Thyroid gland (tissue), 4 donors: ENCODE measurements at regions not wholly inside any gene's neighbourhood (a gene's known extent, or its start where the extent isn't known, plus 50 kb on each side); places are given as distances from the start of the nearest gene placed in this dataset.

Experiments
- DNase-seq, 2 donors: peaks; one replicate each; pipeline ENCODE4 v3.0.0-alpha.2; 2019
- H3K27ac ChIP-seq, 3 donors: fragments of 200-600 bp; sonication (generic); 1 replicate in 2 of 3; 2 replicates in 1 of 3; pipeline ENCODE4 v1.5.1; 2016 to 2019; ENCODE audit warnings: mild to moderate bottlenecking in 1 of 3, moderate library complexity in 1 of 3
- H3K27me3 ChIP-seq: fragments of 200-600 bp; sonication (generic); one replicate; pipeline ENCODE4 v1.5.1; 2019
- H3K36me3 ChIP-seq, 2 donors: fragments of 200-600 bp; sonication (generic); one replicate each; pipeline ENCODE4 v1.5.1; 2016 to 2019
- H3K4me1 ChIP-seq, 2 donors: fragments of 200-600 bp; sonication (generic); one replicate each; pipeline ENCODE4 v1.5.1; 2017 to 2019
- H3K4me3 ChIP-seq, 3 donors: fragments of 200-600 bp; sonication (generic); replicated peaks in 1 of 3; 1 replicate in 2 of 3; 2 replicates in 1 of 3; pipeline ENCODE4 v1.5.1; 2016; ENCODE audit warnings: mild to moderate bottlenecking in 1 of 3
- H3K9me3 ChIP-seq: fragments of 200-600 bp; sonication (generic); one replicate; pipeline ENCODE4 v1.5.1; 2017
- POLR2A ChIP-seq, 2 donors: fragments of 450-650 bp; IDR thresholded peaks; one replicate each; pipeline ENCODE4 v1.6.1; 2017; ENCODE audit warnings: antibody characterized with exemption in 2 of 2, mild to moderate bottlenecking in 2 of 2, moderate library complexity in 1 of 2
- WGBS, 2 donors: methylation state at CpG; one replicate each; pipeline ENCODE4 v1.1.5; 2017; 5-methylcytosine and 5-hydroxymethylcytosine counted together
- intact Hi-C: fragments of 100-400 bp; cut with DNase I; formaldehyde crosslinking; loops from one replicate; pipeline ENCODE4 v1.15.1; 2023
- TF ChIP-seq, protein P1 (sequence below), 6 experiments: fragments of 200-600 bp in 3 of 6; fragments of 450-650 bp in 3 of 6; sonication (generic) in 3 of 6; IDR thresholded peaks; one replicate each; pipeline ENCODE4 v1.5.1; 2016 to 2019; ENCODE audit warnings: antibody characterized with exemption in 6 of 6, mild to moderate bottlenecking in 2 of 6, inconsistent platforms in 1 of 6, moderate library complexity in 1 of 6

DNA sequence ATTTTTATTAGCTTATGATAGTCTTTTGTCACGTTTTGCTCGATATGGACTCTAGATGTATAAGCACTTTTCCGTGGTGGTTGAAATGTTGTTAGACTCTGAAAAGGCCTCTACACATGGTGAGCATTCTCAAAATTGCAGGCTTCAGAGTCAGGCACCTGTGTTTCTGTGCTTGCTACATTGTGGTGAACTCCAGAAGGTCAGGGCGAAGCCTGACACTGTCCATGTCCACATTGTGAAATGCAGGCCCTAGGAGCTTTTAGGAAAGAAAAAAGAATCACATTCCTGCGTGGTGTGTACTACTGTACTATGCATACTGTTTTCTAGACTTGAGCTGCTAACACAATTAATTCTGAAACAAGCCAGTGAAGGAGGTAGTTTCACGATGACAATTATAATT is 86.3 kb downstream of the HS3ST1 start:
- Histone ChIP-seq H3K4me1 (no peaks in the 10 kb centered on the region), H3K27me3 (no peaks in the 10 kb centered on the region), H3K4me3 (no peak overlapping the region), H3K9me3 (no peaks in the 10 kb centered on the region), H3K36me3 (no peaks in the 10 kb centered on the region), H3K27ac (no peak overlapping the region)
- WGBS, 2 donors, result 87 to 93% methylated on average over 6 of the region's 6 CpGs
- TF ChIP-seq, protein P1, sequence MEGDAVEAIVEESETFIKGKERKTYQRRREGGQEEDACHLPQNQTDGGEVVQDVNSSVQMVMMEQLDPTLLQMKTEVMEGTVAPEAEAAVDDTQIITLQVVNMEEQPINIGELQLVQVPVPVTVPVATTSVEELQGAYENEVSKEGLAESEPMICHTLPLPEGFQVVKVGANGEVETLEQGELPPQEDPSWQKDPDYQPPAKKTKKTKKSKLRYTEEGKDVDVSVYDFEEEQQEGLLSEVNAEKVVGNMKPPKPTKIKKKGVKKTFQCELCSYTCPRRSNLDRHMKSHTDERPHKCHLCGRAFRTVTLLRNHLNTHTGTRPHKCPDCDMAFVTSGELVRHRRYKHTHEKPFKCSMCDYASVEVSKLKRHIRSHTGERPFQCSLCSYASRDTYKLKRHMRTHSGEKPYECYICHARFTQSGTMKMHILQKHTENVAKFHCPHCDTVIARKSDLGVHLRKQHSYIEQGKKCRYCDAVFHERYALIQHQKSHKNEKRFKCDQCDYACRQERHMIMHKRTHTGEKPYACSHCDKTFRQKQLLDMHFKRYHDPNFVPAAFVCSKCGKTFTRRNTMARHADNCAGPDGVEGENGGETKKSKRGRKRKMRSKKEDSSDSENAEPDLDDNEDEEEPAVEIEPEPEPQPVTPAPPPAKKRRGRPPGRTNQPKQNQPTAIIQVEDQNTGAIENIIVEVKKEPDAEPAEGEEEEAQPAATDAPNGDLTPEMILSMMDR (IDR thresholded peaks at IDR 0.05), result no peak
- TF ChIP-seq POLR2A (IDR thresholded peaks at IDR 0.05), result no peak
- intact Hi-C loops, result no loop called here
- DNase-seq, result no peak

DNA sequence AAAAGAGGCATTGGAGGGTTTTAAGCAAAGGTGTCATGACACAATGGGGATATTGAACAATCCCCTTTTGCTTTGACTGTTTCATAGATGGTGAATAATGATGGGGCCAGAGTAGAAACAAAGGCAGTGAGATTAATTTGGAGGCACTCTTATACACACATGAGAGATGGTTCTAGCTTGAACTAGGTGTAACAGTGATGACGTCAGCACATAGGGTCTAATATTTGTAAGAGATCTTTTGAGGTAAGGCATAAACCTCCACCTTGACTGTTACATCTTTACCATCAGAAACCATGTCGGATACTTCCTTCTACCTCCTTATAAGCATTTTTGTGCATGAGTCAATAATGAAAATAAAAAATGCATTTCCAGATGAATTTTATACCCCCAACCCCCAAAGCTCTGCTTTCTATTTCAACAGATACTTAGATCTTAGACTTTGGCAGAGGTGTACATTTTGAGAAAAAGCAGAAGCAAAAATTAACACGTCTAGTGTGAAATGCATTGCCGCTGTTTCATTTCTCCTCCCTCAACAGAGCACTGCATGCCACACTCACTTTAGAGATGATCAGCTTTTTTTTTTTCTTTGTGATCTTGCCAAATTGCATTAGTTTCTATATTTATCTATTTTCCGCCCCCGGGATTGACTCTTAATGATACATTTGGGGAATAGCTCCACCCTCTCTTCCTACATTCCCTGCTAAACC is 87.2 kb downstream of the HS3ST1 start:
- H3K36me3 ChIP-seq, result no peaks in the 10 kb centered on the region
- no peak for DNase-seq
- no peaks in the 10 kb centered on the region for H3K4me1 ChIP-seq
- 70 to 85% methylated on average over 6 of the region's 6 CpGs for WGBS, 2 donors
- H3K27me3 ChIP-seq, result no peaks in the 10 kb centered on the region
- intact Hi-C loops, result no loop called here
- no peaks in the 10 kb centered on the region for H3K9me3 ChIP-seq
- no peak overlapping the region for H3K27ac ChIP-seq
- no peak for TF ChIP-seq POLR2A (IDR thresholded peaks at IDR 0.05)
- TF ChIP-seq, protein P1 (IDR thresholded peaks at IDR 0.05), result no peak
- no peak overlapping the region for H3K4me3 ChIP-seq

DNA sequence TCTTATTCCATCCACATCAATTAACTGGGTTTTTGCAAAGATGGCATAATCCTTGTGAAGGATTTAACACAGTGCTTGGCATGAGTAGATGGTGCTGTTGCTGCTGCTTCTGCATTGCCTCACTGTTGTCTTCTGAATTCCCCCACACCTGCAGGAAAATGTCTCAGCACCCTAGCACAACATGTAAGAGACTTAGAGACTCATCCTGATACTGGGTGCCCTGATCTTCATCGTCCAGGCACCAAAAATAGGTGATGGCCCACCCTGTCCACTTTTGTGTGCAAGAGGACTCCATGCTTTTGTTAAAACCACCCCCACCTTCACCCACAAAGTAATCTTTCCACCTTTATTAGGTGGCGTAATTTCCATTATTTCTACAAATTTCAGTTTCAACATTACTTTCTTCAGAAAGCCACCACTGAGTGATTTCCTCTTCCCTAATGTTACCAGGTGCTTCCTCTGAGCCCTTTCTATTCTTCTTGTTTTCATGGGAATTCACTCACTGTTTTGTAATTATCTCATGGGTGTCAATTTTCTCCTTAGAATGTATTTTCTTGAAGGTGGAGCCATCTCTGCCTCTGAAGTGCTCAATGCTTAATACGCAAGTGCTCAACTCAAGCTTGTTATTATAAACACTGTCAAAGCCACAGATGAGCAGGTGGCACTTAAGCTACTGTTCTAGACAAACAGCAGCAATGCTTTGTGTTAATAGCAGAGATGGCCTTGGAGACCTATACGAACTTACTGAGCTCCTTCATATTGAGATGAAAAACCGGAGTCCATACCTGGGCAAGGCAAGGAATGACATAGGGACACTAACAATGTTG is 89.5 kb downstream of the HS3ST1 start:
- TF ChIP-seq POLR2A (IDR thresholded peaks at IDR 0.05), result no peak
- TF ChIP-seq, protein P1 (IDR thresholded peaks at IDR 0.05), result no peak
- Histone ChIP-seq H3K36me3 (no peaks in the 10 kb centered on the region), H3K27ac (no peak overlapping the region), H3K9me3 (no peaks in the 10 kb centered on the region), H3K4me3 (no peak overlapping the region), H3K4me1 (no peaks in the 10 kb centered on the region), H3K27me3 (no peaks in the 10 kb centered on the region)
- intact Hi-C loops, result no loop called here
- 46 to 61% methylated on average over 5 of the region's 5 CpGs for WGBS, 2 donors
- DNase-seq, result no peak

DNA sequence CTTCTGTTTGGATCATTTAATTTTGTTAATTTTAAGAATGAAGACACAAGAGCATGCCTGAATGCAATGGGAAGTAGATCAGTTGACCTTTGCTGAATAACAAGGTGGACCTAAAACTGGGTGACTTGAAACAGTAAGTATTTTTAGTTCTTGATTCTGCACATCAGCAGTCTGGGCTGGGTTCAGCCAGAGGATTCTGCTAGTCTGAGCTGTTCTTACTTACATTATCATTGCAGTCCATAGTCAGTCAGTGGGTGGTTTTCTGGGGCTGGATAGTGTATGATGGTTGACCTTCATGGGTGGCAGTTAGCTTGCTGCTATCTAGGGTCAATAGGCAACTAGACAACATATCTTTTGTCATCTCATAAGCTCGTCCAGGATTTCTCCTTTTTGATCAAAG is 91.4 kb downstream of the HS3ST1 start:
- Histone ChIP-seq H3K27ac (no peak overlapping the region), H3K4me3 (no peak overlapping the region), H3K4me1 (no peaks in the 10 kb centered on the region), H3K36me3 (no peaks in the 10 kb centered on the region), H3K9me3 (no peaks in the 10 kb centered on the region), H3K27me3 (no peaks in the 10 kb centered on the region)
- TF ChIP-seq, protein P1 (IDR thresholded peaks at IDR 0.05), result no peak
- no peak for TF ChIP-seq POLR2A (IDR thresholded peaks at IDR 0.05)
- WGBS, 2 donors, result 74 to 93% methylated on average over 1 of the region's 1 CpG
- intact Hi-C loops, result no loop called here
- DNase-seq, result no peak

DNA sequence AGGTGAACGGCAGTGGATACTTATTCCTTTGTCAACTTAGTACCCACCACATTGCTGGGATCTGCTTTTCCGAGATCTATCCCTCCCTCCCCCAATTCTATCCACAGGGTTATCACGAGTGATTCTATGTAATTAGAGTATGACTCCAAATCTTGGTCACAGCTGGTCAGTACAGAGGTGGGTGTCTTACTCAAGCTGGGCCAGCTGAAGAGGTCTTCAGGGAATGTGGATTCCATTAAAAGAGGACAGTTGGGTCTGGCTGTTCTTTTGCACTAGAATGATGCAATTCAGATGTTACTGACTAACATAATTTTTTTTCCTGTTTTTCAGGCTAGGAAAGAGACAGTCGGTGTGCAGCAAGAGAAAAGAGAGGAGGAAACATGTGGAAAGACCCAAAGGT is 92.3 kb downstream of the HS3ST1 start:
- Histone ChIP-seq H3K36me3 (no peaks in the 10 kb centered on the region), H3K27ac (no peak overlapping the region), H3K9me3 (no peaks in the 10 kb centered on the region), H3K4me1 (no peaks in the 10 kb centered on the region), H3K27me3 (no peaks in the 10 kb centered on the region), H3K4me3 (no peak overlapping the region)
- no peak for DNase-seq
- 80 to 90% methylated on average over 4 of the region's 4 CpGs for WGBS, 2 donors
- intact Hi-C loops, result no loop called here
- TF ChIP-seq POLR2A (IDR thresholded peaks at IDR 0.05), result no peak
